ENCODE measurements at regions not wholly inside any gene's neighbourhood (a gene's known extent, or its start where the extent isn't known, plus 50 kb on each side); places are given as distances from the start of the nearest gene placed in this dataset.

DNA sequence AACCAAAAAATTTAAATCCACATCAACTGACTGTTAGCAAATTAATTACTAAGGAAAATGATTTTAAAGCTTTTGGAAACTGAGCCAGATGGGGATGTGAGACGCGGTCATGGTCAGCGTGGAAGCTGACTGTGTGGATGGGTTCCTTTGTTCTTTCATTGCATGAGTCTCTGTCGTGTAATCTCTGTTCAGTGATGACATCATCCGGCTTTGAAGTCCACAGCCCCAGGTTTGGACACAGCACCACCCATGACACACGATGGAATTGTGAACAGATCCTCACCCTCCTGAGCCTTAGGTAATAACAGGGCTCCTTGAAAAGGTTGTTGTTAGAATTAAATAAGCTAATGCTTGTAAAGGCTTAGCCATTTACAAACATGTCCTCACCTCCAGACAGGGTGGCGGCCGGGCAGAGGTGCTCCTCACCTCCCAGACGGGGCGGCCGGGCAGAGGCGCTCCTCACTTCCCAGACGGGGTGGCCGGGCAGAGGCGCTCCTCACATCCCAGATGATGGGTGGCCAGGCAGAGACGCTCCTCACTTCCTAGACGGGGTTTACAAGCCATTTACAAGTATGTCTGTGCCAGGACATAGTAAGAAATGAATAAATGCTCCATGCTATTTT is 677.3 kb downstream of the TBC1D22A start:
- POLR2A ChIA-PET (ENCODE audit: unreplicated experiment), result no interaction called here
- no peak overlapping the region for H2AK9ac ChIP-seq (replicated peaks; ENCODE audit: low read depth, low read length, poor library complexity)
- no peak overlapping the region for H3K18ac ChIP-seq (ENCODE audit: low read depth, low read length)
- no peaks in the 10 kb centered on the region for H3K79me1 ChIP-seq (ENCODE audit: low read depth in 1 of 2, low read length in 2 of 2)
- intact Hi-C loops (cut with micrococcal nuclease), result no loop called here
- peaks cover 39% of the 10 kb centered on the region for H3K9me3 ChIP-seq (ENCODE audit: control insufficient read depth, insufficient read depth, low read length)
- no peak for DNase-seq
- no peak overlapping the region for H3K9ac ChIP-seq (ENCODE audit: low read depth, low read length)
- TF ChIP-seq MXI1 (IDR thresholded peaks at IDR 0.05; ENCODE audit: borderline replicate concordance, low read depth, low read length) (no peak), FOS (IDR thresholded peaks at IDR 0.05; ENCODE audit: low read depth, low read length) (no peak)
- H3K14ac ChIP-seq (replicated peaks; ENCODE audit: low read depth, low read length), result no peak overlapping the region
- no peak overlapping the region for H4K8ac ChIP-seq (ENCODE audit: low read depth in 2 of 2, low read length in 2 of 2)
- 20% methylated on average over 1 of the region's 17 CpGs; no CpG with 5 or more reads in 1 of the 2 experiments for WGBS, 2 experiments (ENCODE audit: extremely low coverage in 2 of 2, insufficient read length in 1 of 2)
- H2BK120ac ChIP-seq (ENCODE audit: low read depth, low read length), result no peak overlapping the region
- H4K5ac ChIP-seq (ENCODE audit: low read depth, low read length), result no peak overlapping the region
- no peak overlapping the region for H2BK20ac ChIP-seq (ENCODE audit: low read depth, low read length)
- no peak overlapping the region for H2AK5ac ChIP-seq (ENCODE audit: low read depth, low read length)
- BruUV-seq (replicated peaks), result no TSS peak
- no peaks in the 10 kb centered on the region for H3K9me1 ChIP-seq (ENCODE audit: insufficient read depth, low read length)
- no peak overlapping the region for H3K4me3 ChIP-seq (ENCODE audit: insufficient read depth, low read depth, low read length)
- no peak overlapping the region for H3K56ac ChIP-seq (ENCODE audit: extremely low read depth, insufficient read depth, low read length)
- H2BK5ac ChIP-seq (ENCODE audit: low read depth, low read length, poor library complexity, severe bottlenecking), result no peak overlapping the region
- no peaks in the 10 kb centered on the region for H3K4me1 ChIP-seq (ENCODE audit: control insufficient read depth, insufficient read depth, low read length)
- no peak overlapping the region for H2AFZ ChIP-seq (replicated peaks; ENCODE audit: low read length, poor library complexity)
- no peak overlapping the region for H2BK15ac ChIP-seq (ENCODE audit: low read depth, low read length)
- H3K23ac ChIP-seq (ENCODE audit: low read depth, low read length), result no peak overlapping the region
- CTCF ChIA-PET, result no interaction called here
- dilution Hi-C loops (cut with HindIII; ENCODE audit: low sequenced_read_pairs, unreplicated experiment), result no loop called here
- no peak overlapping the region for H4K91ac ChIP-seq (ENCODE audit: insufficient read depth, low read depth, low read length)
- H3K27ac ChIP-seq (ENCODE audit: insufficient read depth, low read length), result no peak overlapping the region
- no peak for ATAC-seq (ENCODE audit: low read depth)
- no peaks in the 10 kb centered on the region for H3K27me3 ChIP-seq (ENCODE audit: control insufficient read depth, insufficient read depth, low read length)
- no peak overlapping the region for H3K4me2 ChIP-seq (ENCODE audit: low read depth, low read length)
- H4K20me1 ChIP-seq (ENCODE audit: insufficient read depth, low read length), result no peaks in the 10 kb centered on the region
- no peak overlapping the region for H3K4ac ChIP-seq (ENCODE audit: low read depth, low read length)
- no peaks in the 10 kb centered on the region for H3K36me3 ChIP-seq (ENCODE audit: control insufficient read depth, insufficient read depth, low read length)
- in situ Hi-C loops (cut with MboI; ENCODE audit: low sequenced_read_pairs), result no loop called here

Data from IMR-90 (cell line).